ENCODE measurements at regions not wholly inside any gene's neighbourhood (a gene's known extent, or its start where the extent isn't known, plus 50 kb on each side); places are given as distances from the start of the nearest gene placed in this dataset.

DNA sequence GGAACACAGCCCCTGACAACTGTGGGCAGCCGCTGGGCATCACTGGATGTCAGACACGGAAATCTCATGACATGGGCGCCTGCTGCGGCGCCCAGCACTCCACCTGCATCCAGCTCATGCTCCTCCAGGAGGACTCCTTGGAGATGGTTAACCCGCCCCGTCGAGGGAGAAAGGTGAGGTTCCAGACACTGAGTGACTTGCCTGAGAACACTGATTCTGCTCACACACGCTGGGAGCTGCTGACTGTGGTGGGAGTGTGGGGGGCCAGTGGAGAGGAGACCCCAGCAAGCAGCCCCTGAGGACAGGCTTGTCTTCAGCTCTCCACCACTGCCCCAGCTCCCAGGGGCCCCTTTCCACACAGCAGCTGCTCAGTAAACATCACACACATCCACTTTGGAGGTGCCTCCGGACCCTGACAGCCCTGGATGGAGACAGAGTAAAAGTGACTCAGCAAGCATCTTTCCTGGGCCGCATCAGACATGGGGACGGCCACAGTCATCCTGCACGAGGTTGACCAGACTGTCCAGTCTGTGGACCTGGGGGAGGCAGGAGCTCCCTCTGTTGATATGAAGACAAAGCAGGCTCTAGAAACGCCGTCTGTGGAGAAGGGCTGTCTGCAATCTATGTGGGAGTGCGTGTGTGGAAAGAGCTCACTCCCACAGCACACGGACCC lies 283.7 kb upstream of the IRX4 start:
- Histone ChIP-seq H3K9me3 (ENCODE audit: low read length) (no peaks in the 10 kb centered on the region), H3K27ac (ENCODE audit: low read length) (no peak overlapping the region), H3K4me2 (ENCODE audit: low read length) (no peak overlapping the region), H3K36me3 (ENCODE audit: low read depth, low read length) (no peaks in the 10 kb centered on the region), H3K9ac (ENCODE audit: low read length) (no peak overlapping the region), H3K27me3 (ENCODE audit: low read length) (peaks cover 76% of the 10 kb centered on the region), H4K20me1 (ENCODE audit: low read length) (no peaks in the 10 kb centered on the region), H3K4me1 (ENCODE audit: insufficient read depth, low read length) (no peaks in the 10 kb centered on the region), H3K4me3 (ENCODE audit: low read length) (no peak overlapping the region), H3K79me2 (ENCODE audit: low read length) (no peaks in the 10 kb centered on the region), H2AFZ (ENCODE audit: low read length) (no peak overlapping the region), H3K9me2 (replicated peaks; ENCODE audit: low read length) (no peaks in the 10 kb centered on the region), H3F3A (ENCODE audit: low read length, unreplicated experiment) (no peaks in the 10 kb centered on the region)
- CTCF ChIA-PET, result no interaction called here
- BruUV-seq (replicated peaks), result no TSS peak
- POLR2A ChIA-PET (ENCODE audit: unreplicated experiment), result no interaction called here
- DNase-seq, result no peak
- intact Hi-C loops (cut with micrococcal nuclease), result no loop called here
- TF ChIP-seq CTCF (conservative IDR thresholded peaks at IDR 0.05; ENCODE audit: low read depth, low read length) (no peak), EZH2 (IDR thresholded peaks at IDR 0.05; ENCODE audit: low read length, unreplicated experiment) (no peak), EZH2phosphoT487 (IDR thresholded peaks at IDR 0.05; ENCODE audit: borderline replicate concordance, low read length) (no peak)
- ATAC-seq, result no peak

DNA sequence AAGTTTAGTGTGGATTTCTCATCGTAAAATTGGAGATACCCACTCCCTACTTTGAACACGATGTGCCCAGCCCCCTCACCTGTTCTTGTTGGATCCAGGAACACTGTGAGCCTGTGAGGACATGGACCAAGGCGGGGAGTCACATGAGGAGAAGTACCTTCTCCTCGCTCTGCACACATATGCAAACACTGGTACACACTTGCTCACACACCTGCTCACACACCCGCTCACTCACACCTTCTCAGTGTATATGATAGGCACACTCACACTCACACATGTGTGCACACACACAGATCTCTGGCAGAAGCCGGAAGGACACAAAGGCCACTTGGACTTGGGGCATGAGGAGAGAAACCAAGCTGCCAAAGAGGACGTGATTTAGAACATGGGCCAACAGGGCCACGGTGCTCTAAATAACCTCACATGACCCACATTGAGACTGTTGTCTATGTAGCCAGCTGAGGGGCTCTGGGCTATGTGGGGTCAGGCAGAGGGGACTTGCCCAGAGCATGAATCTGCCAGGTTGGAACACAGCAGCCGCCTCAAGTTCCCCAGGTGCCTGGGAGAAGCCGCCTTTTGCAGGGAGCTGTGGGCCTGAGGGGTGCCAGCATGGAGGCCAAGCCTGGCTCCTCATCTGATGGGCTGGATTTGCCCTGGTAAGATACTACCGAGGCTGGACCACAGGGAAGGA lies 283.0 kb upstream of the IRX4 start:
- Histone ChIP-seq H2AFZ (ENCODE audit: low read length) (no peak overlapping the region), H3K27me3 (ENCODE audit: low read length) (peaks cover 69% of the 10 kb centered on the region), H3F3A (ENCODE audit: low read length, unreplicated experiment) (no peaks in the 10 kb centered on the region), H3K9ac (ENCODE audit: low read length) (no peak overlapping the region), H3K9me2 (replicated peaks; ENCODE audit: low read length) (no peaks in the 10 kb centered on the region), H3K4me3 (ENCODE audit: low read length) (no peak overlapping the region), H3K4me1 (ENCODE audit: insufficient read depth, low read length) (no peaks in the 10 kb centered on the region), H3K9me3 (ENCODE audit: low read length) (no peaks in the 10 kb centered on the region), H3K4me2 (ENCODE audit: low read length) (no peak overlapping the region), H4K20me1 (ENCODE audit: low read length) (no peaks in the 10 kb centered on the region), H3K36me3 (ENCODE audit: low read depth, low read length) (no peaks in the 10 kb centered on the region), H3K27ac (ENCODE audit: low read length) (no peak overlapping the region), H3K79me2 (ENCODE audit: low read length) (no peaks in the 10 kb centered on the region)
- ChIA-PET CTCF (no interaction called here), POLR2A (ENCODE audit: unreplicated experiment) (no interaction called here)
- TF ChIP-seq CTCF (conservative IDR thresholded peaks at IDR 0.05; ENCODE audit: low read depth, low read length), result no peak
- TF ChIP-seq EZH2phosphoT487 (IDR thresholded peaks at IDR 0.05; ENCODE audit: borderline replicate concordance, low read length), result no peak
- TF ChIP-seq EZH2 (IDR thresholded peaks at IDR 0.05; ENCODE audit: low read length, unreplicated experiment), result no peak
- BruUV-seq (replicated peaks), result no TSS peak
- ATAC-seq, result no peak
- intact Hi-C loops (cut with micrococcal nuclease), result no loop called here
- DNase-seq, result no peak

- Histone ChIP-seq H3K9ac (ENCODE audit: low read length) (no peak overlapping the region), H3K36me3 (ENCODE audit: low read depth, low read length) (no peaks in the 10 kb centered on the region), H3K4me2 (ENCODE audit: low read length) (no peak overlapping the region), H3K4me1 (ENCODE audit: insufficient read depth, low read length) (no peaks in the 10 kb centered on the region), H3K27me3 (ENCODE audit: low read length) (peaks cover 63% of the 10 kb centered on the region), H3K79me2 (ENCODE audit: low read length) (no peaks in the 10 kb centered on the region), H3F3A (ENCODE audit: low read length, unreplicated experiment) (no peaks in the 10 kb centered on the region), H2AFZ (ENCODE audit: low read length) (no peak overlapping the region), H4K20me1 (ENCODE audit: low read length) (no peaks in the 10 kb centered on the region), H3K9me3 (ENCODE audit: low read length) (no peaks in the 10 kb centered on the region), H3K9me2 (replicated peaks; ENCODE audit: low read length) (no peaks in the 10 kb centered on the region), H3K4me3 (ENCODE audit: low read length) (no peak overlapping the region), H3K27ac (ENCODE audit: low read length) (no peak overlapping the region)
- POLR2A ChIA-PET (ENCODE audit: unreplicated experiment), result no interaction called here
- BruUV-seq (replicated peaks), result no TSS peak
- TF ChIP-seq CTCF (conservative IDR thresholded peaks at IDR 0.05; ENCODE audit: low read depth, low read length) (no peak), EZH2phosphoT487 (IDR thresholded peaks at IDR 0.05; ENCODE audit: borderline replicate concordance, low read length) (no peak), EZH2 (IDR thresholded peaks at IDR 0.05; ENCODE audit: low read length, unreplicated experiment) (no peak)
- intact Hi-C loops (cut with micrococcal nuclease), result no loop called here
- CTCF ChIA-PET, result no interaction called here
- no peak for ATAC-seq
- no peak for DNase-seq
These were observed 282.5 kb upstream of the IRX4 start for GRCh38 chr5:2165203-2165602.
